A549 (cell line): ENCODE measurements at regions not wholly inside any gene's neighbourhood (a gene's known extent, or its start where the extent isn't known, plus 50 kb on each side); places are given as distances from the start of the nearest gene placed in this dataset.

ENCODE experiments used
- EP300 ChIP-seq, 2 experiments: fragments of >200 bp; sonication (Bioruptor Twin); formaldehyde crosslinking; IDR thresholded peaks; 2 replicates in 1 of 2; 3 replicates in 1 of 2; pipeline ENCODE4 v1.6.1; 2016 to 2017
- KDM5A ChIP-seq: fragments of 200-600 bp; sonication (generic); IDR thresholded peaks from 2 replicates; pipeline ENCODE4 v1.6.1; 2016; ENCODE audit warnings: antibody characterized with exemption, mild to moderate bottlenecking
- MAFK ChIP-seq: fragments of 450-650 bp; IDR thresholded peaks from 2 replicates; pipeline ENCODE4 v1.6.1; 2014; ENCODE audit not compliant: partially characterized antibody
- MYC ChIP-seq: IDR thresholded peaks from 2 replicates; pipeline ENCODE4 v1.6.1; 2012; ENCODE audit warnings: mild to moderate bottlenecking, inconsistent platforms, low read length, improper control_type of control experiment, borderline replicate concordance
- TF ChIP-seq, protein P1 (sequence below): fragments of >200 bp; sonication (Bioruptor Twin); formaldehyde crosslinking; IDR thresholded peaks from 3 replicates; pipeline ENCODE4 v1.5.1; 2016

DNA sequence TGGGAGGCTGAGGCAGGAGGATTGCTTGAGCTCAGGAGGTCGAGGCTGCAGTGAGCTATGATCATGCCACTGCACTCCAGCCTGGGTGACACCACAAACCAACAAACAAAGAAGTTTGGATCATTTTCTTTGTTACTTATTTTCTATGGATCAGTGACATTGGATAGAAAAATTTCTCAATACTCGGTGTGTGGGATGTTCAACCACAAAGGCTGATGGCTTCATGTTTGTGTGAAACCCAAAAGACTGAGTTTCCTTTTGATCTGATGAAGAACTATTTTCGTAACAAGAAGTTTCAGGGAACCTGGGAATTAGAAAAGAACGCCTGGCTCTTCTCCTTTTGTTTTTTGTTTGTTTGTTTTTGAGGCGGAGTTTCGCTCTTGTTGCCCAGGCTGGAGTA lies 104.0 kb downstream of the HOXA1 start:
- TF ChIP-seq, protein P1, sequence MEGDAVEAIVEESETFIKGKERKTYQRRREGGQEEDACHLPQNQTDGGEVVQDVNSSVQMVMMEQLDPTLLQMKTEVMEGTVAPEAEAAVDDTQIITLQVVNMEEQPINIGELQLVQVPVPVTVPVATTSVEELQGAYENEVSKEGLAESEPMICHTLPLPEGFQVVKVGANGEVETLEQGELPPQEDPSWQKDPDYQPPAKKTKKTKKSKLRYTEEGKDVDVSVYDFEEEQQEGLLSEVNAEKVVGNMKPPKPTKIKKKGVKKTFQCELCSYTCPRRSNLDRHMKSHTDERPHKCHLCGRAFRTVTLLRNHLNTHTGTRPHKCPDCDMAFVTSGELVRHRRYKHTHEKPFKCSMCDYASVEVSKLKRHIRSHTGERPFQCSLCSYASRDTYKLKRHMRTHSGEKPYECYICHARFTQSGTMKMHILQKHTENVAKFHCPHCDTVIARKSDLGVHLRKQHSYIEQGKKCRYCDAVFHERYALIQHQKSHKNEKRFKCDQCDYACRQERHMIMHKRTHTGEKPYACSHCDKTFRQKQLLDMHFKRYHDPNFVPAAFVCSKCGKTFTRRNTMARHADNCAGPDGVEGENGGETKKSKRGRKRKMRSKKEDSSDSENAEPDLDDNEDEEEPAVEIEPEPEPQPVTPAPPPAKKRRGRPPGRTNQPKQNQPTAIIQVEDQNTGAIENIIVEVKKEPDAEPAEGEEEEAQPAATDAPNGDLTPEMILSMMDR = no peak
- TF ChIP-seq EP300 (IDR thresholded peaks at IDR 0.05) (no peak), MYC (no peak), KDM5A (no peak), MAFK (no peak)
